Astrocyte of the cerebellum (primary cell): ENCODE measurements at regions not wholly inside any gene's neighbourhood (a gene's known extent, or its start where the extent isn't known, plus 50 kb on each side); places are given as distances from the start of the nearest gene placed in this dataset.

ENCODE experiments used
- DNase-seq: peaks from one replicate; pipeline ENCODE4 v3.0.0-alpha.2; 2011; ENCODE audit warnings: low read depth
- H3K4me3 ChIP-seq: 2 replicates; pipeline ENCODE4 v1.5.1; 2011; ENCODE audit warnings: mild to moderate bottlenecking, low read depth, low read length, moderate library complexity
- CTCF ChIP-seq: IDR thresholded peaks from 2 replicates; pipeline ENCODE4 v1.5.1; 2012; ENCODE audit warnings: low read length, low read depth, moderate library complexity, mild to moderate bottlenecking; ENCODE audit errors: missing control alignments
- in situ Hi-C: cut with HindIII; loops from 2 replicates; pipeline ENCODE4 v1.10.0; 2017; ENCODE audit warnings: low sequenced_read_pairs

- DNase-seq = no peak
- no peak for TF ChIP-seq CTCF
- in situ Hi-C loops = no loop called here
- no peak overlapping the region for H3K4me3 ChIP-seq
These were observed 62.2 kb upstream of the B3GAT1 start for GRCh38 chr11:134474070-134474860.

- in situ Hi-C loops = no loop called here
- DNase-seq = no peak
- no peak for TF ChIP-seq CTCF
- H3K4me3 ChIP-seq = no peak overlapping the region
These were observed 59.8 kb upstream of the B3GAT1 start for GRCh38 chr11:134471716-134472455.

GRCh38 chr11:134471087-134471715, 59.2 kb upstream of the B3GAT1 start:
- TF ChIP-seq CTCF = no peak

GRCh38 chr11:134470238-134470637, 58.2 kb upstream of the B3GAT1 start:
- TF ChIP-seq CTCF = no peak
- in situ Hi-C loops = no loop called here
- DNase-seq = no peak
- H3K4me3 ChIP-seq = no peak overlapping the region

More at GRCh38 chr11:134471087-134471715, 59.2 kb upstream of the B3GAT1 start:
- DNase-seq = no peak
- H3K4me3 ChIP-seq = no peak overlapping the region
- in situ Hi-C loops = no loop called here

GRCh38 chr11:134469627-134470026, 57.6 kb upstream of the B3GAT1 start:
- DNase-seq = no peak
- in situ Hi-C loops = no loop called here
- no peak for TF ChIP-seq CTCF
- no peak overlapping the region for H3K4me3 ChIP-seq

- in situ Hi-C loops = no loop called here
- H3K4me3 ChIP-seq = no peak overlapping the region
- no peak for DNase-seq
- TF ChIP-seq CTCF = no peak
These were observed 56.8 kb upstream of the B3GAT1 start for GRCh38 chr11:134468796-134469195.
